H9 (cell line): ENCODE measurements at regions not wholly inside any gene's neighbourhood (a gene's known extent, or its start where the extent isn't known, plus 50 kb on each side); places are given as distances from the start of the nearest gene placed in this dataset.

Source experiments
- DNase-seq: peaks from one replicate; pipeline ENCODE4 v3.0.0-alpha.2; 2017
- H2AFZ ChIP-seq: one replicate; pipeline ENCODE4 v1.6.1; 2013; ENCODE audit warnings: mild to moderate bottlenecking, low read length, control low read depth, moderate library complexity
- H2AK5ac ChIP-seq: 2 replicates; pipeline ENCODE4 v1.6.1; 2013; ENCODE audit warnings: low read length, control low read depth, mixed read lengths; ENCODE audit not compliant: insufficient read length
- H2BK120ac ChIP-seq: one replicate; pipeline ENCODE4 v1.6.1; 2013; ENCODE audit warnings: low read depth, mild to moderate bottlenecking, low read length, control low read depth, inconsistent platforms; ENCODE audit not compliant: poor library complexity, severe bottlenecking
- H2BK12ac ChIP-seq: 2 replicates; pipeline ENCODE4 v1.6.1; 2013; ENCODE audit warnings: low read length, control low read depth, mixed read lengths, low read depth; ENCODE audit not compliant: insufficient read length
- H2BK15ac ChIP-seq: 2 replicates; pipeline ENCODE4 v1.6.1; 2013; ENCODE audit warnings: low read depth, low read length, control low read depth
- H2BK20ac ChIP-seq: one replicate; pipeline ENCODE4 v1.6.1; 2013; ENCODE audit warnings: low read depth, mild to moderate bottlenecking, low read length, control low read depth, inconsistent platforms; ENCODE audit not compliant: poor library complexity, severe bottlenecking
- H2BK5ac ChIP-seq: 2 replicates; pipeline ENCODE4 v1.6.1; 2013; ENCODE audit warnings: low read length, control low read depth, mixed read lengths; ENCODE audit not compliant: insufficient read length
- H3K14ac ChIP-seq: 2 replicates; pipeline ENCODE4 v1.6.1; 2013; ENCODE audit warnings: low read length, control low read depth; ENCODE audit not compliant: insufficient read depth
- H3K18ac ChIP-seq: 2 replicates; pipeline ENCODE4 v1.6.1; 2013; ENCODE audit warnings: low read depth, mild to moderate bottlenecking, mixed read lengths, low read length, control low read depth; ENCODE audit not compliant: insufficient read length
- H3K23ac ChIP-seq: 2 replicates; pipeline ENCODE4 v1.6.1; 2013; ENCODE audit warnings: low read length, control low read depth, mixed read lengths, low read depth; ENCODE audit not compliant: insufficient read length
- H3K23me2 ChIP-seq: 2 replicates; pipeline ENCODE4 v1.6.1; 2013; ENCODE audit warnings: low read depth, mild to moderate bottlenecking, mixed read lengths, low read length, control low read depth; ENCODE audit not compliant: insufficient read length, poor library complexity, severe bottlenecking
- H3K27ac ChIP-seq: 2 replicates; pipeline ENCODE4 v1.5.1; 2013; ENCODE audit warnings: low read length, control low read depth, mixed read lengths, low read depth; ENCODE audit not compliant: insufficient read length
- H3K27me3 ChIP-seq: 2 replicates; pipeline ENCODE4 v1.6.1; 2013; ENCODE audit warnings: low read length, control low read depth, inconsistent platforms; ENCODE audit not compliant: insufficient read depth
- H3K4ac ChIP-seq: 2 replicates; pipeline ENCODE4 v1.6.1; 2013; ENCODE audit warnings: low read depth, mild to moderate bottlenecking, control low read depth, inconsistent platforms, low read length, moderate library complexity
- H3K4me1 ChIP-seq: 2 replicates; pipeline ENCODE4 v1.6.1; 2013; ENCODE audit warnings: low read length, control low read depth, inconsistent platforms; ENCODE audit not compliant: insufficient read depth
- H3K4me2 ChIP-seq: 2 replicates; pipeline ENCODE4 v1.6.1; 2013; ENCODE audit warnings: low read length, control low read depth, mixed read lengths; ENCODE audit not compliant: insufficient read length, insufficient read depth
- H3K56ac ChIP-seq: 2 replicates; pipeline ENCODE4 v1.6.1; 2013; ENCODE audit warnings: low read depth, mild to moderate bottlenecking, mixed read lengths, low read length, control low read depth; ENCODE audit not compliant: insufficient read length
- H3K79me1 ChIP-seq: 2 replicates; pipeline ENCODE4 v1.6.1; 2013; ENCODE audit warnings: low read depth, mild to moderate bottlenecking, moderate library complexity, low read length, control low read depth, inconsistent platforms; ENCODE audit not compliant: insufficient read depth, poor library complexity, severe bottlenecking
- H3K79me2 ChIP-seq: 2 replicates; pipeline ENCODE4 v1.6.1; 2013; ENCODE audit warnings: low read length, control low read depth, inconsistent platforms; ENCODE audit not compliant: insufficient read depth
- H3K9ac ChIP-seq: 2 replicates; pipeline ENCODE4 v1.6.1; 2013; ENCODE audit warnings: low read length, control low read depth, mixed read lengths; ENCODE audit not compliant: insufficient read length; ENCODE audit errors: extremely low read depth
- H3K9me3 ChIP-seq: one replicate; pipeline ENCODE4 v1.6.1; 2013; ENCODE audit warnings: low read depth, low read length, inconsistent platforms; ENCODE audit not compliant: control insufficient read depth
- H3T11ph ChIP-seq: one replicate; pipeline ENCODE4 v1.6.1; 2013; ENCODE audit warnings: mild to moderate bottlenecking, low read length, control low read depth, inconsistent platforms
- H4K20me1 ChIP-seq: one replicate; pipeline ENCODE4 v1.6.1; 2013; ENCODE audit not compliant: control insufficient read depth, insufficient read length, insufficient read depth
- H4K5ac ChIP-seq: 2 replicates; pipeline ENCODE4 v1.6.1; 2013; ENCODE audit warnings: low read depth, mild to moderate bottlenecking, mixed read lengths, low read length, control low read depth; ENCODE audit not compliant: insufficient read length
- H4K8ac ChIP-seq: replicated peaks from 2 replicates; pipeline ENCODE4 v1.6.1; 2013; ENCODE audit warnings: low read length, control low read depth, mixed read lengths, low read depth; ENCODE audit not compliant: insufficient read length
- H4K91ac ChIP-seq: 2 replicates; pipeline ENCODE4 v1.6.1; 2013; ENCODE audit warnings: low read depth, mild to moderate bottlenecking, moderate library complexity, mixed read lengths, low read length, control low read depth; ENCODE audit not compliant: insufficient read length
- H3K27ac Mint-ChIP-seq, 3 experiments: 2 replicates in 2 of 3; 3 replicates in 1 of 3; pipeline ENCODE4 v1.8.0; 2020 to 2021; ENCODE audit warnings: mixed read lengths in 3 of 3, mild to moderate bottlenecking in 1 of 3, moderate library complexity in 1 of 3
- H3K27me3 Mint-ChIP-seq: 2 replicates; pipeline ENCODE4 v1.8.0; 2021; ENCODE audit warnings: low read depth, mild to moderate bottlenecking, moderate library complexity, mixed read lengths
- H3K36me3 Mint-ChIP-seq, 3 experiments: 2 replicates in 2 of 3; 3 replicates in 1 of 3; pipeline ENCODE4 v1.8.0; 2020 to 2021; ENCODE audit warnings: low read depth in 3 of 3, mixed read lengths in 3 of 3; ENCODE audit not compliant: insufficient read depth in 1 of 3
- H3K4me1 Mint-ChIP-seq, 2 experiments: 2 replicates each; pipeline ENCODE4 v1.8.0; 2020; ENCODE audit warnings: mixed read lengths in 2 of 2
- H3K4me3 Mint-ChIP-seq, 2 experiments: 2 replicates in 1 of 2; 3 replicates in 1 of 2; pipeline ENCODE4 v1.8.0; 2020 to 2021; ENCODE audit warnings: mild to moderate bottlenecking in 2 of 2, mixed read lengths in 2 of 2, moderate library complexity in 1 of 2
- H3K9me3 Mint-ChIP-seq, 2 experiments: 2 replicates in 1 of 2; 3 replicates in 1 of 2; pipeline ENCODE4 v1.8.0; 2020; ENCODE audit warnings: mild to moderate bottlenecking in 2 of 2, mixed read lengths in 2 of 2, moderate library complexity in 1 of 2
- CTCF ChIP-seq: fragments of 200-600 bp; sonication (generic); conservative IDR thresholded peaks from 3 replicates; pipeline ENCODE4 v1.8.0; 2021; ENCODE audit warnings: antibody characterized with exemption, mild to moderate bottlenecking
- WGBS: extraction: QIAGEN DNeasy Blood & Tissue Kit; methylation state at CpG from one replicate; pipeline ENCODE4 v1.1.7; 2013; ENCODE audit warnings: missing lambda C conversion rate, low lambda C conversion rate, mixed read lengths; ENCODE audit not compliant: insufficient read length; ENCODE audit errors: extremely low coverage; 5-methylcytosine and 5-hydroxymethylcytosine counted together

- H3K56ac ChIP-seq = no peak overlapping the region
- H3K27me3 Mint-ChIP-seq = peaks cover 1% of the 10 kb centered on the region
- no peaks in the 10 kb centered on the region for H3K79me1 ChIP-seq
- no peak overlapping the region for H3T11ph ChIP-seq
- H4K5ac ChIP-seq = no peak overlapping the region
- no peak overlapping the region for H3K4ac ChIP-seq
- H3K4me1 Mint-ChIP-seq = peaks cover 12 to 17% of the 10 kb centered on the region in 2 experiments
- no peak for DNase-seq
- H3K79me2 ChIP-seq = no peaks in the 10 kb centered on the region
- H4K20me1 ChIP-seq = no peaks in the 10 kb centered on the region
- no peak overlapping the region for H3K4me2 ChIP-seq
- no peak overlapping the region for H3K27ac Mint-ChIP-seq
- H3K9me3 ChIP-seq = peaks cover 8% of the 10 kb centered on the region
- H2AFZ ChIP-seq = no peak overlapping the region
- H4K8ac ChIP-seq = no peak overlapping the region
- no peaks in the 10 kb centered on the region for H3K4me1 ChIP-seq
- no peak overlapping the region for H2BK12ac ChIP-seq
- H3K9me3 Mint-ChIP-seq = peaks cover 14 to 19% of the 10 kb centered on the region in 2 experiments
- no peak overlapping the region for H2BK15ac ChIP-seq
- no peak overlapping the region for H3K23ac ChIP-seq
- no peaks in the 10 kb centered on the region for H3K27me3 ChIP-seq
- H3K36me3 Mint-ChIP-seq = peaks cover 6 to 24% (median 17%) of the 10 kb centered on the region in 3 experiments; a peak in 5 of 7 replicates
- H2BK5ac ChIP-seq = no peak overlapping the region
- H4K91ac ChIP-seq = no peak overlapping the region
- no peak overlapping the region for H2BK120ac ChIP-seq
- WGBS = no CpG with 5 or more reads among the region's 7 CpGs
- no peak overlapping the region for H3K14ac ChIP-seq
- TF ChIP-seq CTCF = no peak
- no peak overlapping the region for H3K18ac ChIP-seq
- no peak overlapping the region for H2BK20ac ChIP-seq
- H2AK5ac ChIP-seq = no peak overlapping the region
- H3K23me2 ChIP-seq = no peaks in the 10 kb centered on the region
- no peak overlapping the region for H3K4me3 Mint-ChIP-seq
- H3K9ac ChIP-seq = no peak overlapping the region
- H3K27ac ChIP-seq = no peak overlapping the region
Measured at GRCh38 chr15:58252586-58253323, 114.6 kb downstream of the AQP9 start.
